PC-9 (cell line): ENCODE measurements at regions not wholly inside any gene's neighbourhood (a gene's known extent, or its start where the extent isn't known, plus 50 kb on each side); places are given as distances from the start of the nearest gene placed in this dataset.
A peak's percentile ranks its signal among the peaks of the same experiment; 100 is the strongest.

Source experiments
- BruUV-seq: library from RNA; stranded (reverse); fragments of 400-500 nt; replicated peaks from 2 replicates; lab custom pipeline; 2021; lab: Mats Ljungman, UMichigan
- CTCF ChIA-PET: fragments of 300-600 bp; sonication (Branson Sonifier 250); formaldehyde crosslinking; loops from one replicate; lab custom pipeline; 2022; ENCODE audit warnings: antibody characterized with exemption; lab: Charles Lee
- POLR2A ChIA-PET: fragments of 300-600 bp; sonication (Branson Sonifier 250); formaldehyde crosslinking; loops from one replicate; lab custom pipeline; 2022; ENCODE audit warnings: antibody characterized with exemption; ENCODE audit not compliant: unreplicated experiment; lab: Charles Lee
- DNase-seq, 2 experiments: peaks; one replicate each; pipeline versions ENCODE4 v3.0.0 to v3.0.0-alpha.2; 2015 to 2022; ENCODE audit warnings: mixed read lengths in 1 of 2
- H2AFZ ChIP-seq: fragments of 200-600 bp; sonication (generic); 2 replicates; pipeline ENCODE4 v1.8.1; 2017; ENCODE audit warnings: antibody characterized with exemption
- H3F3A ChIP-seq: fragments of 200-600 bp; sonication (generic); 2 replicates; pipeline ENCODE4 v1.8.1; 2017; ENCODE audit warnings: antibody characterized with exemption, mild to moderate bottlenecking, low read depth; ENCODE audit not compliant: insufficient read depth
- H3K27ac ChIP-seq: fragments of 200-600 bp; sonication (generic); 2 replicates; pipeline ENCODE4 v1.6.1; 2016; ENCODE audit warnings: mixed run types
- H3K27me3 ChIP-seq: fragments of 200-600 bp; sonication (generic); 2 replicates; pipeline ENCODE4 v1.6.1; 2016; ENCODE audit warnings: low read depth, mixed run types; ENCODE audit not compliant: insufficient read depth
- H3K36me3 ChIP-seq: fragments of 200-600 bp; sonication (generic); 2 replicates; pipeline ENCODE4 v1.6.1; 2016; ENCODE audit warnings: low read depth, mixed run types
- H3K4me1 ChIP-seq: fragments of 200-600 bp; sonication (generic); replicated peaks from 2 replicates; pipeline ENCODE4 v1.6.1; 2016; ENCODE audit warnings: mixed run types; ENCODE audit not compliant: insufficient read depth
- H3K4me2 ChIP-seq: fragments of 200-600 bp; sonication (generic); 2 replicates; pipeline ENCODE4 v1.6.1; 2017; ENCODE audit warnings: mixed run types
- H3K4me3 ChIP-seq: fragments of 200-600 bp; sonication (generic); 2 replicates; pipeline ENCODE4 v1.6.1; 2016; ENCODE audit warnings: mixed run types
- H3K79me2 ChIP-seq: fragments of 200-600 bp; sonication (generic); 2 replicates; pipeline ENCODE4 v1.6.1; 2017; ENCODE audit warnings: low read depth, mixed run types
- H3K9me2 ChIP-seq: fragments of 200-600 bp; sonication (generic); 2 replicates; pipeline ENCODE4 v1.8.1; 2017; ENCODE audit warnings: mild to moderate bottlenecking; ENCODE audit not compliant: insufficient read depth
- H3K9me3 ChIP-seq: fragments of 200-600 bp; sonication (generic); 2 replicates; pipeline ENCODE4 v1.8.1; 2016; ENCODE audit warnings: low read depth; ENCODE audit not compliant: insufficient read depth
- H4K20me1 ChIP-seq: fragments of 200-600 bp; sonication (generic); 2 replicates; pipeline ENCODE4 v1.8.1; 2017; ENCODE audit not compliant: insufficient read depth
- EZH2 ChIP-seq: fragments of 200-600 bp; sonication (generic); IDR thresholded peaks from 2 replicates; pipeline ENCODE4 v1.8.0; 2017; ENCODE audit warnings: antibody characterized with exemption, low read depth
- intact Hi-C: fragments of 100-400 bp; cut with micrococcal nuclease; formaldehyde crosslinking; loops from one replicate; pipeline ENCODE4 v1.10.0; 2022; ENCODE audit not compliant: unreplicated experiment
- TF ChIP-seq, protein P1 (sequence below): fragments of 200-600 bp; sonication (generic); conservative IDR thresholded peaks from 2 replicates; pipeline ENCODE4 v1.6.1; 2017; ENCODE audit warnings: mixed run types, antibody characterized with exemption, mild to moderate bottlenecking, moderate library complexity

DNA sequence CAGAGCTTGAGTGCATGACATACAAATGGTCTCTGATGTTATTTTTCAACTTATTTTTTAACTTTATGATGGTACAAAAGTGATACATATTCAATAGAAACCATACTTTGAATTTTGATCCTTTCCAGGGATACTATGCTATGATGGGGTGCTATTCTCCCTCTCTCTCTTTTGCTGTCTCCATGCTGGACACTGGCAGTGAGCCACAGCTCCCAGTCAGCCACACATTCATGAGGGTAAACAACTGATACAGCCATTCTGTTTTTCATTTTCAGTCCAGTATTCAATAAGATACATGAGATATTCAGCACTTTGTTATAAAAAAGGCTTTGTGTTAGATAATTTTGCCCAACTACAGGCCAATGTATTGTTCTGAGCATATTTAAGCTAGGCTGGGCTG, 859.3 kb upstream of the KLHL29 start:
- BruUV-seq, result no TSS peak
- no peak for DNase-seq
- TF ChIP-seq EZH2, result no peak
- TF ChIP-seq, protein P1, sequence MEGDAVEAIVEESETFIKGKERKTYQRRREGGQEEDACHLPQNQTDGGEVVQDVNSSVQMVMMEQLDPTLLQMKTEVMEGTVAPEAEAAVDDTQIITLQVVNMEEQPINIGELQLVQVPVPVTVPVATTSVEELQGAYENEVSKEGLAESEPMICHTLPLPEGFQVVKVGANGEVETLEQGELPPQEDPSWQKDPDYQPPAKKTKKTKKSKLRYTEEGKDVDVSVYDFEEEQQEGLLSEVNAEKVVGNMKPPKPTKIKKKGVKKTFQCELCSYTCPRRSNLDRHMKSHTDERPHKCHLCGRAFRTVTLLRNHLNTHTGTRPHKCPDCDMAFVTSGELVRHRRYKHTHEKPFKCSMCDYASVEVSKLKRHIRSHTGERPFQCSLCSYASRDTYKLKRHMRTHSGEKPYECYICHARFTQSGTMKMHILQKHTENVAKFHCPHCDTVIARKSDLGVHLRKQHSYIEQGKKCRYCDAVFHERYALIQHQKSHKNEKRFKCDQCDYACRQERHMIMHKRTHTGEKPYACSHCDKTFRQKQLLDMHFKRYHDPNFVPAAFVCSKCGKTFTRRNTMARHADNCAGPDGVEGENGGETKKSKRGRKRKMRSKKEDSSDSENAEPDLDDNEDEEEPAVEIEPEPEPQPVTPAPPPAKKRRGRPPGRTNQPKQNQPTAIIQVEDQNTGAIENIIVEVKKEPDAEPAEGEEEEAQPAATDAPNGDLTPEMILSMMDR, result no peak
- no peaks in the 10 kb centered on the region for H3K4me1 ChIP-seq
- no peak overlapping the region for H3K4me2 ChIP-seq
- no peak overlapping the region for H3K27ac ChIP-seq
- no peaks in the 10 kb centered on the region for H3K27me3 ChIP-seq
- intact Hi-C loops, result no loop called here
- H3K9me2 ChIP-seq, result 0 out of 2 replicates have a peak, but pooled peaks cover 5% of the 10 kb centered on the region
- H3F3A ChIP-seq, result no peaks in the 10 kb centered on the region
- H3K36me3 ChIP-seq, result no peaks in the 10 kb centered on the region
- no peaks in the 10 kb centered on the region; the same call in 1 of the 2 replicates for H4K20me1 ChIP-seq
- H3K4me3 ChIP-seq, result no peak overlapping the region
- ChIA-PET POLR2A (no interaction called here), CTCF (no interaction called here)
- no peak overlapping the region for H2AFZ ChIP-seq
- H3K79me2 ChIP-seq, result no peaks in the 10 kb centered on the region
- H3K9me3 ChIP-seq, result no peaks in the 10 kb centered on the region

DNA sequence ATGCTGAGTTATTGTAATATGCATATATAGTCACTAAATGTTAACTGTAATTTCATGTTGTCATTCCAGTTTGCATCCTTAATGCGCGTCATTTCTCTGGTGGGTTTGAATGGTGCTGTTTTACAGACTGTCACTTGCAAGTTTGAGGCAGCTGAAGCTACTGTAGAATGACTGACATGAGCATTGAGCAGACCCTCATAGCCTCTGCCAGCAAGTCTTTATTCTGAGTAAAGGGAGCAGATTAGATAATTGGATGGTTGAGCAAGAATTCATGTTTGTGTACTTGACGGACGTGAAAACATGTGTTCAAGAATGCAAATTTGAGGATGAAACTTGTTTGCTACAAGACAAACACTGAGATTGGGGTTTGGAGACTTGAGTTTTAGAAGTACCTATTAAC, 854.8 kb upstream of the KLHL29 start:
- no peak for TF ChIP-seq EZH2
- TF ChIP-seq, protein P1, result no peak
- Histone ChIP-seq H3K79me2 (no peaks in the 10 kb centered on the region), H3K4me3 (no peak overlapping the region), H3K27me3 (no peaks in the 10 kb centered on the region), H3K27ac (no peak overlapping the region), H3F3A (no peaks in the 10 kb centered on the region), H2AFZ (no peak overlapping the region), H3K36me3 (no peaks in the 10 kb centered on the region), H3K4me1 (no peaks in the 10 kb centered on the region), H3K4me2 (no peak overlapping the region), H3K9me3 (no peaks in the 10 kb centered on the region), H4K20me1 (no peaks in the 10 kb centered on the region; the same call in 1 of the 2 replicates), H3K9me2 (0 out of 2 replicates have a peak, but pooled peaks cover 5% of the 10 kb centered on the region)
- CTCF ChIA-PET, result no interaction called here
- DNase-seq, result no peak
- BruUV-seq, result no TSS peak
- intact Hi-C loops, result no loop called here
- POLR2A ChIA-PET, result no interaction called here

DNA sequence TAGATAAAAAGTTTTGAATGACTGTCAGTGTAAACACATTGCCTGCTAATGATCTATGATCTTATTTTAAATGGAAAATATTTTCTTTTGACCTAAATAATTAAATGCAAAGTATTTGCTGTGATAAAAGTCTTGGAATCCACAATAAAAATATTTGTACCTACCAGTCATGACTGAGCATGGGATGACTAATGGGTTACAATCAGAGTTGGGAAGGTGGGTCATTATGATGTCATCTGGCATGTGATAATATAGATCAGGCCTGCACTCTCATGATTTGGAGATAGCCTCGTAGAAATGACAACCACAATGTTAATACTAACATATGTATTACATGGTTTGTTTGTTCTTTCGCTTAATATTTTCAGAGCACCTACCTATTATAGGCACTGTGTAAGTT, 848.8 kb upstream of the KLHL29 start:
- Histone ChIP-seq H3K27ac (no peak overlapping the region), H3K27me3 (no peaks in the 10 kb centered on the region), H3K4me1 (no peaks in the 10 kb centered on the region), H2AFZ (no peak overlapping the region), H3K4me2 (no peak overlapping the region), H3K9me2 (no peaks in the 10 kb centered on the region), H4K20me1 (no peaks in the 10 kb centered on the region), H3K79me2 (no peaks in the 10 kb centered on the region), H3F3A (no peaks in the 10 kb centered on the region), H3K9me3 (no peaks in the 10 kb centered on the region), H3K36me3 (no peaks in the 10 kb centered on the region), H3K4me3 (no peak overlapping the region)
- POLR2A ChIA-PET, result no interaction called here
- peak in 1 of 2 experiments; percentile 38 for DNase-seq
- BruUV-seq, result no TSS peak
- CTCF ChIA-PET, result no interaction called here
- no peak for TF ChIP-seq EZH2
- TF ChIP-seq, protein P1, result no peak
- intact Hi-C loops, result no loop called here
